Activated CD8-positive, alpha-beta memory T cell treated with anti-CD3 and anti-CD28 coated beads, Interleukin-2, amount 50 U/mL, for 1 hour (primary cell): ENCODE measurements at regions not wholly inside any gene's neighbourhood (a gene's known extent, or its start where the extent isn't known, plus 50 kb on each side); places are given as distances from the start of the nearest gene placed in this dataset.
A peak's percentile ranks its signal among the peaks of the same experiment; 100 is the strongest.

Experiments
- DNase-seq: peaks from one replicate; pipeline ENCODE4 v3.0.0-alpha.2; 2020; ENCODE audit errors: extremely low read depth

- no peak for DNase-seq
Measured at GRCh38 chr10:91137822-91138221, 82.6 kb upstream of the PCGF5 start.

GRCh38 chr10:91140995-91141549, 79.4 kb upstream of the PCGF5 start:
- DNase-seq: no peak

- DNase-seq: no peak
Measured at GRCh38 chr10:91144961-91145360, 75.5 kb upstream of the PCGF5 start.

- no peak for DNase-seq
Measured at GRCh38 chr10:91146146-91146545, 74.3 kb upstream of the PCGF5 start.

GRCh38 chr10:91149550-91149949, 70.9 kb upstream of the PCGF5 start:
- DNase-seq: no peak

GRCh38 chr10:91150631-91151030, 69.8 kb upstream of the PCGF5 start:
- DNase-seq: no peak

- DNase-seq: no peak
Measured at GRCh38 chr10:91153508-91153907, 67.0 kb upstream of the PCGF5 start.

GRCh38 chr10:91154842-91155241, 65.6 kb upstream of the PCGF5 start:
- DNase-seq: no peak

- no peak for DNase-seq
Measured at GRCh38 chr10:91156196-91156595, 64.3 kb upstream of the PCGF5 start.

- no peak for DNase-seq
Measured at GRCh38 chr10:91159254-91159783, 61.1 kb upstream of the PCGF5 start.

- peak; percentile 18 for DNase-seq
Measured at GRCh38 chr10:91162050-91162494, 58.4 kb upstream of the PCGF5 start.

- DNase-seq: peak; percentile 42
Measured at GRCh38 chr10:91162495-91163268, 57.8 kb upstream of the PCGF5 start.

- DNase-seq: peak; percentile 58
Measured at GRCh38 chr10:91163269-91163868, 57.1 kb upstream of the PCGF5 start.

GRCh38 chr10:91163869-91164474, 56.5 kb upstream of the PCGF5 start:
- DNase-seq: peak; percentile 66

- no peak for DNase-seq
Measured at GRCh38 chr10:91164520-91165065, 55.9 kb upstream of the PCGF5 start.

GRCh38 chr10:91167406-91167805, 53.1 kb upstream of the PCGF5 start:
- DNase-seq: no peak

GRCh38 chr10:91170418-91170817, 50.0 kb upstream of the PCGF5 start:
- DNase-seq: no peak
